Ectodermal cell (in vitro differentiated cells): ENCODE measurements at regions not wholly inside any gene's neighbourhood (a gene's known extent, or its start where the extent isn't known, plus 50 kb on each side); places are given as distances from the start of the nearest gene placed in this dataset.
"Not testable (repeated sequence)": the region's sequence is repeated elsewhere in the genome, so short reads cannot be mapped to it uniquely, and the experiment has no call there.

Experiments used
- H3K27ac ChIP-seq: 2 replicates; pipeline ENCODE4 v1.7.0; 2013; ENCODE audit warnings: mild to moderate bottlenecking, low read depth, low read length; ENCODE audit not compliant: insufficient read depth, poor library complexity, severe bottlenecking
- H3K27me3 ChIP-seq: 2 replicates; pipeline ENCODE4 v1.7.0; 2013; ENCODE audit warnings: mild to moderate bottlenecking, low read length; ENCODE audit not compliant: insufficient read depth, control insufficient read depth, poor library complexity, severe bottlenecking
- H3K36me3 ChIP-seq: one replicate; pipeline ENCODE4 v1.7.0; 2013; ENCODE audit warnings: low read length; ENCODE audit not compliant: control insufficient read depth, insufficient read depth
- H3K4me1 ChIP-seq: one replicate; pipeline ENCODE4 v1.7.0; 2013; ENCODE audit warnings: low read length; ENCODE audit not compliant: control insufficient read depth, insufficient read depth
- H3K4me3 ChIP-seq: 2 replicates; pipeline ENCODE4 v1.7.0; 2013; ENCODE audit warnings: low read depth, low read length, control low read depth; ENCODE audit not compliant: insufficient read depth
- H3K9me3 ChIP-seq: 2 replicates; pipeline ENCODE4 v1.7.0; 2013; ENCODE audit warnings: mild to moderate bottlenecking, low read length, moderate library complexity; ENCODE audit not compliant: control insufficient read depth
- WGBS, 2 experiments: methylation state at CpG; one replicate each; pipeline ENCODE4 v1.1.7; 2013; ENCODE audit warnings: missing lambda C conversion rate in 2 of 2; 5-methylcytosine and 5-hydroxymethylcytosine counted together

DNA sequence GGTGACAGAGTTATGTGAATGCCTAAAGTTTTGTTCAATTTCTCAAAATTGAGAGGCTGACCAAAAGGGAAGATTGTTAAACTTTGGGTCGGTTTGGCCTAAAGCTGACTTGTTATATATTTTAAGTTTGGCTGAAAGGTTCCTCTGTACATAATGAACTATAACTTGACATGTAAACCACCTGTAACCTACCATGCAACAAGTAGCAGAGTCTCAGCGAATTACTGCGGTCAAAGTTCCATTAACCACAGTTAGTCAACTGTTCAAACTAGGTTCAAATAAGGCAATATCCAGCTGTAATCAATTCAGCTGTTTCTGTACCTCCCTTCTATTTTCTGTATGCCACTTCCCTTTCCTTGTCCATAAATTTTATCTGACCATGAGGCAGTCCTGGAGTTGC, 325.1 kb upstream of the NMUR2 start:
- 96 to 99% methylated on average over 3 of the region's 3 CpGs for WGBS, 2 experiments
- Histone ChIP-seq H3K4me3 (no peak overlapping the region), H3K27ac (no peak overlapping the region), H3K9me3 (no peaks in the 10 kb centered on the region), H3K36me3 (no peaks in the 10 kb centered on the region), H3K27me3 (no peaks in the 10 kb centered on the region), H3K4me1 (no peaks in the 10 kb centered on the region)

DNA sequence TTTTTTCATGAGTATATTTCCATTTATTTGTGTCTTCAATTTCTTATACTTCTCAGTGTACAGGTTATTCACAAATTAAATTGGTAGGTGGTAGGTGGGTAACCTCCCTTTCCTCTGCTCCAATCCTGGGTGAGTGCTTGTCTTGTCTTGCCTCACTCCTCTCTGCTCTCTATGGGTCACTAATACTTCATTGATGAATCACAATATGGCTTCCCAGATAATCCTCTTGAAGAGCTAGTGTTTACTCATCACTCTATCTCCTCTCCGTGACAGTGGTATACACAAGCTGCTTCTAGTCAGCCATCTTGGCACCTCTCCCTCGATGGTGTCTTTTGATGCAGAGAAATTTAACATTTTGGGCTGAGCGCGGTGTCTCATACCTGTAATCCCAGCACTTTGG, 331.8 kb upstream of the NMUR2 start:
- H3K4me3 ChIP-seq, result no peak overlapping the region
- no peaks in the 10 kb centered on the region for H3K4me1 ChIP-seq
- H3K27ac ChIP-seq, result no peak overlapping the region
- no peaks in the 10 kb centered on the region for H3K36me3 ChIP-seq
- H3K27me3 ChIP-seq, result no peaks in the 10 kb centered on the region
- no peaks in the 10 kb centered on the region for H3K9me3 ChIP-seq
- 93 to 95% methylated on average over 4 of the region's 4 CpGs for WGBS, 2 experiments

DNA sequence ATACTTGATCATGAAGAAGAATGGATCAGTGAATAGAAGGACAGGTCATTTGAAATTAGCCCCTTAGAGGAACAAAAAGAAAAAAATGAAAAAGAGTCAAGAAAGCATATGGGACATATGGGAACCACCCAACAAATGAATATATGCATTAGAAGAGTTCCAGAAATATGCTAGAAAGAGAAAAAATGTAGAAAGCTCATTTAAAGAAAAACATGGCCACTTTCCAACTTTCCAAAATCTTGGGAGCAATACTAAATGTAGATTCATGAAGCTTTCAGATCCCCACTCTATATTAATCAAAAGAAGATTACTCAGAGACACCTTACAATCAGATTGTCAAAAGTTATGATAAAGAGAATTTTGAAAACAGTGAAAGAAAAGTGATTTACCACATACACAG, 334.8 kb upstream of the NMUR2 start:
- Histone ChIP-seq H3K27ac (no peak overlapping the region), H3K4me1 (no peaks in the 10 kb centered on the region)

DNA sequence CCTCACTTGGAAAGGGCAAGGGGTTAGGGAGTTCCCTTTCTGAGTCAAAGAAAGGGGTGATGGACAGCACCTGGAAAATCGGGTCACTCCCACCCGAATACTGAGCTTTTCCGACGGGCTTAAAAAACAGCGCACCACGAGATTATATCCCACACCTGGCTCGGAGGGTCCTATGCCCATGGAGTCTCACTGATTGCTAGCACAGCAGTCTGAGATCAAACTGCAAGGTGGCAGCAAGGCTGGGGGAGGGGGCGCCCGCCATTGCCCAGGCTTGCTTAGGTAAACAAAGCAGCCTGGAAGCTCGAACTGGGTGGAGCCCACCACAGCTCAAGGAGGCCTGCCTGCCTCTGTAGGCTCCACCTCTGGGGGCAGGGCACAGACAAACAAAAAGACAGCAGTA, 336.0 kb upstream of the NMUR2 start:
- not testable (repeated sequence) for H3K27ac ChIP-seq, H3K4me3 ChIP-seq, H3K36me3 ChIP-seq, H3K4me1 ChIP-seq, H3K9me3 ChIP-seq, H3K27me3 ChIP-seq
- WGBS, 2 experiments, result 80 to 91% methylated on average over 7 to 9 of the region's 10 CpGs

More for the DNA sequence above, 334.8 kb upstream of the NMUR2 start:
- no peaks in the 10 kb centered on the region for H3K27me3 ChIP-seq
- no peak overlapping the region for H3K4me3 ChIP-seq
- H3K36me3 ChIP-seq, result no peaks in the 10 kb centered on the region
- no peaks in the 10 kb centered on the region for H3K9me3 ChIP-seq

DNA sequence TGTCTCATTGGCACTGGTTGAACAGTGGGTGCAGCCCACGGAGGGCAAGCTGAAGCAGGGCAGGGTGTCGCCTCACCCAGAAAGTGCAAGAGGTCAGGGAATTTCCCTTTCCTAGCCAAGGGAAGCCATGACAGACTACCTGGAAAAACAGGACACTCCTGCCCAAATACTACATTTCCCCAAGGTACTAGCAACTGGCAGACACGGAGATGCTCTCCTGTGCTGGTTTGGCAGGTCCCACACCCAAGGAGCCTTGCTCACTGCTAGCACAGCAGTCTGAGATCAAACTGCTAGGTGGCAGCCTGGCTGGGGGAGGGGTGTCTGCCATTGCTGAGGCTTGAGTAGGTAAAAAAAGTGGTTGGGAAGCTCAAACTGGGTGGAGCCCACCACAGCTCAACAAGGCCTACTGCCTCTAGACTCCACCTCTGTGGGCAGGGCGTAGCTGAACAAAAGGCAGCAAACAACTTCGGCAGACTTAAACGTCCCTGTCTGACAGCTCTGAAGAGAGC, 382.7 kb upstream of the NMUR2 start:
- H3K4me3 ChIP-seq, H3K9me3 ChIP-seq, H3K4me1 ChIP-seq, H3K27ac ChIP-seq, H3K27me3 ChIP-seq, H3K36me3 ChIP-seq: not testable (repeated sequence)
- 65 to 85% methylated on average over 4 to 6 of the region's 6 CpGs for WGBS, 2 experiments

DNA sequence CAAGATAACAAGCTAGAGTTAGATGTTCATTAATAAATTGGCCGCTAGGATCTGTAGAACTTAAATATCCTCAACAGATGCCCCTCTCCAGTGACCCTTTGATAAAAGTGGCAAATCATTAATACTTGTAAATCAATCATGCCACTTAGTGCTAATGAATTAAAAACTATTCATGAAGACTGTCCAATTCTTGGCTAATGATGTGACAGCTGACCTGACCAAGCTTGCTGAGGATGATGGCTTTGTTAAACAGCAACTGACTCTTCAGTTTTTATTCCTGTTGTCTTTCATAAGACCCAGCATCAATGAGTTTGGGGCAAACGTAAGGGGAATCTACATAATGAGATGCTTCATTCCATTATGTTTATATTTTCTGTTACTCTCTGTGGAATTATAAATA, 396.8 kb upstream of the NMUR2 start:
- Histone ChIP-seq H3K27ac (no peak overlapping the region), H3K27me3 (no peaks in the 10 kb centered on the region), H3K9me3 (no peaks in the 10 kb centered on the region), H3K36me3 (no peaks in the 10 kb centered on the region), H3K4me3 (no peak overlapping the region), H3K4me1 (no peaks in the 10 kb centered on the region)
- WGBS, 2 experiments, result 89 to 100% methylated on average over 1 to 2 of the region's 2 CpGs

DNA sequence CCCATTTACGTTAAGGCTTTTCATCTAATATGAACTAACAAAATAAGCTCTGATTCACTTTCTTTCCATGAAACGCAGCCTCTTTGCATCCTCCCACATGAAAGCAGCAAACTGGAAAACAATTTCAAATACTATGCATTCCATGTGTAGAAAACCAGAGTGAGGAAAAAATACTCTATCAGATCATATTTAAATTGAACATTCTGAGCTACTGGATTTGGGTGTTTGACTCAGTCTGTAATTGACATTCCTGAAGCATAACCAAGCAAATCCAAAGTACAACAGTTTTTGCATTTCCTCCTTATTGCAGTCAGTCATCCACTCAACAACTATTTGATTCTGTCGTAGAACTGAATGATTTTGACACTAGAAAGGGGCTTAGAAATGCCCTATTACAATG, 399.1 kb upstream of the NMUR2 start:
- no peak overlapping the region for H3K4me3 ChIP-seq
- no peaks in the 10 kb centered on the region for H3K9me3 ChIP-seq
- no peak overlapping the region for H3K27ac ChIP-seq
- H3K27me3 ChIP-seq, result no peaks in the 10 kb centered on the region
- 74 to 79% methylated on average over 3 of the region's 3 CpGs for WGBS, 2 experiments
- H3K4me1 ChIP-seq, result no peaks in the 10 kb centered on the region
- no peaks in the 10 kb centered on the region for H3K36me3 ChIP-seq

DNA sequence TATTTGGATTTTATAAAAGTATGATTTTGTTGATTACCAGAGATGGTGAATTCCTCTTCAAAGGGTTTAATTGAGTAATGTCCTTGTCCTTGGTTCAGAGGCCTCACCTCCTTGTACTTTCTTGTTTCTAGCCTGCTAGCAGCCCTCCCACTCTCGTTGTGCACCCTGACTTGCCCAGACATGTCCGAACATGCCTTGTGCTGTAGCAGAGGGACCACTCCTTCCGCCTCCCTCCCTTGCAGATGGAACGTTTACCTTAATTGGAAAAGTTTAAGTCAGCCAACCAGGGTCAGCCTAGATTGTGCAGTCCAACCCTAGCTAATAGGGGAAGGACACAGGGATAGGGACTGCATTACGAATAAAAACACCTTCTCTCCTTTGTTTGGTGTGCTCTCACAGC, 406.9 kb upstream of the NMUR2 start:
- H3K27ac ChIP-seq, result no peak overlapping the region
- no peaks in the 10 kb centered on the region for H3K9me3 ChIP-seq
- H3K27me3 ChIP-seq, result no peaks in the 10 kb centered on the region
- no peaks in the 10 kb centered on the region for H3K4me1 ChIP-seq
- 92 to 96% methylated on average over 5 of the region's 5 CpGs for WGBS, 2 experiments
- H3K36me3 ChIP-seq, result no peaks in the 10 kb centered on the region
- no peak overlapping the region for H3K4me3 ChIP-seq

DNA sequence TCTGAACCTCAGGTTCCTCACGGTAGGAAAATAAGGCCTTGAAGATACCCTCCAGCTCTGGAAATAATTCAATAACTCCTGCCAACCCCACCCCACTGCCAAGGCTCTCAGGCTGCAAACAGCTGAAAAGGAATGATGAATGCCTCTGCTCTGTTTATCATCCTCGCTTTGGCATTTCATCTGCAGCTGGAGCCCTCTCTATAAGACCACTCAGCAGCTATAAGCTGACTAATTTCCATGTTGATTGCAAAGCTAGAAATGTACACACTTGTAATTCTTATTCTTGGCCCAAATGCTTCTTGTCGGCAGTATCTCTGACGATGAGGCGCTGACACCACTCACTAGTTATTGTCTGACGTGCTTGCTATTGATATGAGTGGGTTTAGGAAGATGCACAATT, 408.4 kb upstream of the NMUR2 start:
- H3K27me3 ChIP-seq, result no peaks in the 10 kb centered on the region
- no peaks in the 10 kb centered on the region for H3K36me3 ChIP-seq
- H3K27ac ChIP-seq, result no peak overlapping the region
- no peaks in the 10 kb centered on the region for H3K4me1 ChIP-seq
- WGBS, 2 experiments, result 97 to 98% methylated on average over 6 of the region's 6 CpGs
- no peaks in the 10 kb centered on the region for H3K9me3 ChIP-seq
- no peak overlapping the region for H3K4me3 ChIP-seq

DNA sequence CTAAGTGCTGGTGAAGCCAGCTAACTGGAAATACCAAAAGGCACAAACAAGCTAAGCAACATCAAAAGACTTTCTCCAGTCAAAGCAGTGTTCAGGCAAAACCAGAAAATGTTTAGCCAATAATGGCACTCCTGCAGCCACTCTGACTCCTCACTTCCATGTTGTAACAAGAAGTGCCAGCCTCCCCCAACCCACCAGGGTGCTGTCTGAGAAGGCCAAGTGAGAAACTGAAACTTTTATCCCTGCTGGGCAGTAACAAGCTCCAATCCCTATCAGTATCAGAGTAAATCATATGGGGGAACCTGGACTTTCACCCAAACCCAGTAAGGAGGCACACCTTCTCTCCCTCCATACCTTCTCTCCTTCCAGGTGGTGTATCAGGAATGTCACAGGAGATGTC, 414.8 kb upstream of the NMUR2 start:
- H3K27ac ChIP-seq, result no peak overlapping the region

DNA sequence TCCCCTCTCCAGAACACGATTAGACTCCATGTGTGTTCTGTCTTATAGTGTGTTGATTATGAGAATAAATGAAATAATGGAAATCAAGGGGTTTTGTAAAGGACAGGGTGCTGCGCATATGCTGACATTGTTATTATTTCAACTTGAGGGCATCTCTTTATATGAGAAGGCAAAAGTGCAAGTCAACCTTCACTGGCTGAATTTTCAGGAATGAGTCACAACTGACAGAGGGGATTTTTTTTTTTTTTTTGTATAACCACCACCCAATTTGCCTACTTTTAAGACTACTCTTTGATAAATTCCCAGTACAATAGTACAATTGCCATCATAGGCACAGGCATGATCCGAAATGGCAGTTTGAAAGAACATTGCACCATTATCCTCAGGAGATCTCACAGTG, 419.2 kb upstream of the NMUR2 start:
- H3K27me3 ChIP-seq, result no peaks in the 10 kb centered on the region
- WGBS, 2 experiments, result 96 to 97% methylated on average over 3 of the region's 3 CpGs
- H3K9me3 ChIP-seq, result no peaks in the 10 kb centered on the region
- no peak overlapping the region for H3K4me3 ChIP-seq
- H3K27ac ChIP-seq, result no peak overlapping the region
- H3K4me1 ChIP-seq, result no peaks in the 10 kb centered on the region
- no peaks in the 10 kb centered on the region for H3K36me3 ChIP-seq

More for the DNA sequence above, 414.8 kb upstream of the NMUR2 start:
- no peaks in the 10 kb centered on the region for H3K4me1 ChIP-seq
- H3K9me3 ChIP-seq, result no peaks in the 10 kb centered on the region
- H3K36me3 ChIP-seq, result no peaks in the 10 kb centered on the region
- H3K27me3 ChIP-seq, result no peaks in the 10 kb centered on the region
- H3K4me3 ChIP-seq, result no peak overlapping the region
